OCI-LY7 (cell line): ENCODE measurements at regions not wholly inside any gene's neighbourhood (a gene's known extent, or its start where the extent isn't known, plus 50 kb on each side); places are given as distances from the start of the nearest gene placed in this dataset.

ENCODE experiments used
- BruUV-seq: library from RNA; stranded (reverse); fragments of 400-500 nt; replicated peaks from 2 replicates; lab custom pipeline; 2021; lab: Mats Ljungman, UMichigan
- CTCF ChIA-PET: fragments of 300-600 bp; sonication (Branson Sonifier 250); formaldehyde crosslinking; loops from one replicate; lab custom pipeline; 2022; ENCODE audit warnings: antibody characterized with exemption; ENCODE audit not compliant: unreplicated experiment; lab: Charles Lee
- POLR2A ChIA-PET: fragments of 300-600 bp; sonication (Branson Sonifier 250); formaldehyde crosslinking; loops from one replicate; lab custom pipeline; 2022; ENCODE audit warnings: antibody characterized with exemption; lab: Charles Lee
- DNase-seq: peaks from one replicate; pipeline ENCODE4 v3.0.0-alpha.2; 2015; ENCODE audit warnings: low spot score
- H2AFZ ChIP-seq: fragments of 200-600 bp; sonication (generic), shearing (Covaris generic); 2 replicates; pipeline ENCODE4 v1.6.1; 2014; ENCODE audit warnings: mild to moderate bottlenecking, antibody characterized with exemption, low read length, moderate library complexity
- H3K27ac ChIP-seq: fragments of 200-600 bp; sonication (generic); 2 replicates; pipeline ENCODE4 v1.5.1; 2014; ENCODE audit warnings: mixed run types, low read depth, mild to moderate bottlenecking, moderate library complexity, low read length, inconsistent platforms; ENCODE audit not compliant: poor library complexity, severe bottlenecking
- H3K36me3 ChIP-seq: fragments of 200-600 bp; sonication (generic); 2 replicates; pipeline ENCODE4 v1.6.1; 2014; ENCODE audit warnings: mild to moderate bottlenecking, antibody characterized with exemption, low read length, moderate library complexity, mixed read lengths; ENCODE audit not compliant: insufficient read depth
- H3K4me1 ChIP-seq: fragments of 200-600 bp; sonication (generic); 2 replicates; pipeline ENCODE4 v1.5.1; 2014; ENCODE audit warnings: mild to moderate bottlenecking, low read length; ENCODE audit not compliant: insufficient read depth, poor library complexity, severe bottlenecking
- H3K4me2 ChIP-seq: fragments of 200-600 bp; sonication (generic); 2 replicates; pipeline ENCODE4 v1.6.1; 2014; ENCODE audit warnings: mild to moderate bottlenecking, low read length
- H3K4me3 ChIP-seq: fragments of 200-600 bp; sonication (generic); 2 replicates; pipeline ENCODE4 v1.5.1; 2014; ENCODE audit warnings: mild to moderate bottlenecking, low read depth, low read length; ENCODE audit not compliant: poor library complexity, severe bottlenecking
- H3K79me2 ChIP-seq: fragments of 200-600 bp; sonication (generic); 2 replicates; pipeline ENCODE4 v1.6.1; 2016; ENCODE audit warnings: low read depth, mild to moderate bottlenecking, low read length, moderate library complexity, mixed read lengths; ENCODE audit not compliant: insufficient read depth
- H3K9me2 ChIP-seq: fragments of 200-600 bp; sonication (generic); 2 replicates; pipeline ENCODE4 v1.6.1; 2016; ENCODE audit warnings: mild to moderate bottlenecking, low read length, mixed read lengths; ENCODE audit not compliant: insufficient read depth
- H3K9me3 ChIP-seq: fragments of 200-600 bp; sonication (generic); 2 replicates; pipeline ENCODE4 v1.6.1; 2014; ENCODE audit warnings: mild to moderate bottlenecking, mixed run types, low read length, mixed read lengths
- H4K20me1 ChIP-seq: fragments of 200-600 bp; sonication (generic); 2 replicates; pipeline ENCODE4 v1.6.1; 2014; ENCODE audit warnings: mild to moderate bottlenecking, antibody characterized with exemption, low read length, moderate library complexity, mixed read lengths; ENCODE audit not compliant: insufficient read depth
- EZH2phosphoT487 ChIP-seq: fragments of 200-600 bp; sonication (generic); IDR thresholded peaks from 2 replicates; pipeline ENCODE4 v1.6.1; 2018; ENCODE audit warnings: low read depth, borderline replicate concordance, mild to moderate bottlenecking, mixed run types, antibody characterized with exemption, low read length, moderate library complexity, mixed read lengths
- intact Hi-C: fragments of 100-400 bp; cut with micrococcal nuclease; formaldehyde crosslinking; loops from one replicate; pipeline ENCODE4 v1.10.0; 2022; ENCODE audit not compliant: unreplicated experiment
- TF ChIP-seq, protein P1 (sequence below): fragments of 200-600 bp; sonication (generic); conservative IDR thresholded peaks from 2 replicates; pipeline ENCODE4 v1.5.1; 2014; ENCODE audit warnings: mild to moderate bottlenecking, antibody characterized with exemption, low read length, moderate library complexity, mixed read lengths

DNA sequence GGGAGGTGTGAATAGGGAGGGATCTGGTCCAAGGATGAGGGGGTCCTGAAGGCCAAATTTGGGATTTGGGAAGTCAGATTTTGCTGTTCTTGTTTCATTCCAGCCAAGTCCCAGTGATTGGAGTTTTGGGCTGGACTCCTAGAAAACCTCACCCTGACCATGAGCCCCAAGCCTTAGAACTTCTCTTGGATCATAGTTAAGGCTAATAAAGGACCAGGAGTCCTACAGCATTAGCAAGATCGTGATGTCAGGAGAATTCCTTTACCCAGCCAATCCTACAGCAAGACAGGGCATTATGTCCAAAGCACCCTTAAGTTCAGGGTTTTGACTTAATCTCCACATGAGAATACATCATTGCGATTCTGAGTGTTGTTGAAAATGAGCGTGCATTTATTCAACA is 85.0 kb downstream of the SOX9 start:
- Histone ChIP-seq H3K27ac (no peak overlapping the region), H3K4me2 (no peak overlapping the region), H4K20me1 (no peaks in the 10 kb centered on the region), H3K4me1 (no peaks in the 10 kb centered on the region), H3K79me2 (no peaks in the 10 kb centered on the region), H3K4me3 (no peak overlapping the region), H3K9me3 (no peaks in the 10 kb centered on the region), H3K9me2 (no peaks in the 10 kb centered on the region), H2AFZ (no peak overlapping the region), H3K36me3 (no peaks in the 10 kb centered on the region)
- TF ChIP-seq, protein P1, sequence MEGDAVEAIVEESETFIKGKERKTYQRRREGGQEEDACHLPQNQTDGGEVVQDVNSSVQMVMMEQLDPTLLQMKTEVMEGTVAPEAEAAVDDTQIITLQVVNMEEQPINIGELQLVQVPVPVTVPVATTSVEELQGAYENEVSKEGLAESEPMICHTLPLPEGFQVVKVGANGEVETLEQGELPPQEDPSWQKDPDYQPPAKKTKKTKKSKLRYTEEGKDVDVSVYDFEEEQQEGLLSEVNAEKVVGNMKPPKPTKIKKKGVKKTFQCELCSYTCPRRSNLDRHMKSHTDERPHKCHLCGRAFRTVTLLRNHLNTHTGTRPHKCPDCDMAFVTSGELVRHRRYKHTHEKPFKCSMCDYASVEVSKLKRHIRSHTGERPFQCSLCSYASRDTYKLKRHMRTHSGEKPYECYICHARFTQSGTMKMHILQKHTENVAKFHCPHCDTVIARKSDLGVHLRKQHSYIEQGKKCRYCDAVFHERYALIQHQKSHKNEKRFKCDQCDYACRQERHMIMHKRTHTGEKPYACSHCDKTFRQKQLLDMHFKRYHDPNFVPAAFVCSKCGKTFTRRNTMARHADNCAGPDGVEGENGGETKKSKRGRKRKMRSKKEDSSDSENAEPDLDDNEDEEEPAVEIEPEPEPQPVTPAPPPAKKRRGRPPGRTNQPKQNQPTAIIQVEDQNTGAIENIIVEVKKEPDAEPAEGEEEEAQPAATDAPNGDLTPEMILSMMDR = no peak
- no peak for TF ChIP-seq EZH2phosphoT487
- CTCF ChIA-PET = interaction anchor here (0.6 kb wide), 1 partner anchor 15 kb away, joined by 10 read pairs; no protein-coding TSS in a partner anchor
- no TSS peak for BruUV-seq
- intact Hi-C loops = no loop called here
- POLR2A ChIA-PET = interaction anchor here (0.8 kb wide), 1 partner anchor 61 kb away, joined by 4 read pairs; no protein-coding TSS in a partner anchor
- DNase-seq = no peak

DNA sequence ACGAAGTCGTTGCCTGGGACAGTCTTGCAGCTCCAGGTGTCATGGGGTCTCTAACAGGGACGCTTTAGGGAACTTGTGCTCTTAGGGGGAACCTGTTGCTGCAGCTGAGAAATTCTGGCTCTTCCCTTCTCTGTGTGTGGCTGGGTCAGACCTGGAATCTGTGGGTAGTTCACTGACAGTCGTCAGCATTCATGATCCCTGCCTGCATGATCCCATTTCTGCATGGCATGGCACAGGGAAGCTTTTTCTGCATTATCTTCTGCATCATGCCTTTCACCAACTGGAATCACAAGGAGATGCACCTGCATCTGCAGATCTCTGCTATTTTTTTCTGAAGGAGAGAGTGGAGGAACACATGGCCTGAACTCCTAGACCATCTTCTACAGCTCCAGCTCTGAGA is 85.6 kb downstream of the SOX9 start:
- TF ChIP-seq EZH2phosphoT487 = no peak
- TF ChIP-seq, protein P1 = no peak
- H3K4me2 ChIP-seq = no peak overlapping the region
- POLR2A ChIA-PET = no interaction called here
- CTCF ChIA-PET = no interaction called here
- no peaks in the 10 kb centered on the region for H3K4me1 ChIP-seq
- H3K9me2 ChIP-seq = no peaks in the 10 kb centered on the region
- H3K9me3 ChIP-seq = no peaks in the 10 kb centered on the region
- intact Hi-C loops = no loop called here
- H3K79me2 ChIP-seq = no peaks in the 10 kb centered on the region
- no peak for DNase-seq
- H2AFZ ChIP-seq = no peak overlapping the region
- no peaks in the 10 kb centered on the region for H3K36me3 ChIP-seq
- no peaks in the 10 kb centered on the region for H4K20me1 ChIP-seq
- no peak overlapping the region for H3K27ac ChIP-seq
- H3K4me3 ChIP-seq = no peak overlapping the region
- BruUV-seq = no TSS peak

DNA sequence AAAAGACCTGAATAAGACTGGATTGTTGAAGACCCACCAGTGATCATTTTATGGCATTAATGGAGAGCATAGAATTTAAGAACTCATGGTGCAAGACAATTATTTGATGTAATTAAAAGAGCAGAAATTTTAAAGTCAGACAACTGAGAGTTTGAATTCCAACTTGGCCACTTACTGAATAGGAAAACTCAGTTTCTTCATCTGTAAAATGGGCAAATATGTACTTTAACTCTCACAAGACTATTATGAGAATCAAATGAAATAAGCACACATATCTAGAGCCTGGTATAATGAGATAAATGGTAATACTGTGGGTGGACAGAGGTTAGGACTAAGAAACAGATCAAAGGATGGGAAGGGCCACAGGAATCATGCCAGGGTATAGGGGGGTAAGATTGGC is 88.0 kb downstream of the SOX9 start:
- ChIA-PET CTCF (no interaction called here), POLR2A (no interaction called here)
- intact Hi-C loops = no loop called here
- Histone ChIP-seq H3K27ac (no peak overlapping the region), H3K9me3 (no peaks in the 10 kb centered on the region), H4K20me1 (no peaks in the 10 kb centered on the region), H3K79me2 (no peaks in the 10 kb centered on the region), H3K4me3 (no peak overlapping the region), H3K4me1 (no peaks in the 10 kb centered on the region), H3K9me2 (no peaks in the 10 kb centered on the region), H3K36me3 (no peaks in the 10 kb centered on the region), H2AFZ (no peak overlapping the region), H3K4me2 (no peak overlapping the region)
- TF ChIP-seq, protein P1 = no peak
- TF ChIP-seq EZH2phosphoT487 = no peak
- DNase-seq = no peak
- no TSS peak for BruUV-seq
